ENCODE measurements at regions not wholly inside any gene's neighbourhood (a gene's known extent, or its start where the extent isn't known, plus 50 kb on each side); places are given as distances from the start of the nearest gene placed in this dataset.
"Not testable (repeated sequence)": the region's sequence is repeated elsewhere in the genome, so short reads cannot be mapped to it uniquely, and the experiment has no call there.

DNA sequence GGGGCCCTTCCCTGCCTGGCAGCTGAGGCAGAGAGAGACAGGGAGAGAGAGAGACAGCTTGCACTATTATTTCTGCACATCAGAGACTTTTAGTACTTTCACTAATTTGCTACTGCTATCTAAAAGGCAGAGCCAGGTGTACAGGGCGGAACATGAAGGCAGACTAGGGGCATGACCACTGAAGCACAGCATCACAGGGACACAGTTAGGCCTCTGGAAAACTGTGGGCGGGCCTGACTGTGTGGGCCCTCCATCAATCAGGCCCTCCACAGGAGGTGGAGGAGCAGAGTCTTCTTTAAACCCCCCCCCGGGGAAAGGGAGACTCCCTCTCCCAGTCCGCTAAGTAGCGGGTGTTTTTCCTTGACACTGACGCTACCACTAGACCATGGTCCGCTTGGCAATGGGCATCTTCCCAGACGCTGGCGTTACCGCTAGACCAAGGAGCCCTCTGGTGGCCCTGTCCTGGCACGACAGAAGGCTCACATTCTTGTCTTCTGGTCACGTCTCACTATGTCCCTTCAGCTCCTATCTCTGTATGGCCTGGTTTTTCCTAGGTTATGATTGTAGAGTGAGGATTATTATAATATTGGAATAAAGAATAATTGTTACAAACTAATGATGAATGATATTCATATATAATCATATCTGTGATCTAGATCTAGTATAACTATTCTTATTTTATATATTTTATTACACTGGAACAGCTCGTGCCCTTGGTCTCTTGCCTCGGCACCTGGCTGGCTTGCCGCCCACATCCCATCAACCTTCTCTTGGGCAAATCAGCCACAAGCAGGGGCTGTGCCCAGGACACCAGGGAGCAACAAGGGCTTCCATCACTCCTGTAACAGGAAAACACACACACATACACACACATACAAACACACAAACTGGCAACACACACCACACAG, 60.7 kb upstream of the PPP2R2D start:
- DNase-seq = not testable (repeated sequence)

DNA sequence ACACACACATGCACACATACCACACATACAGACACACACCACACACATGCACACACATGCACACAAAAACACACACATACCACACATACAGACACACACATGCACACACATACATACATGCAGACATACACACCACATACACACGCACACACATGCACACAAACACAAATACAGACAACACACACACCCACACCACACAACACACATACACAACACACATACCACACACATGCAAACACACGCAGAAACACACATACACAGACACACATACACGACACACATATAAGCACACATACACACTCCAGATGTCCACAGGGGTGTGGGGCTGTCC, 60.1 kb upstream of the PPP2R2D start:
- DNase-seq = no peak

DNA sequence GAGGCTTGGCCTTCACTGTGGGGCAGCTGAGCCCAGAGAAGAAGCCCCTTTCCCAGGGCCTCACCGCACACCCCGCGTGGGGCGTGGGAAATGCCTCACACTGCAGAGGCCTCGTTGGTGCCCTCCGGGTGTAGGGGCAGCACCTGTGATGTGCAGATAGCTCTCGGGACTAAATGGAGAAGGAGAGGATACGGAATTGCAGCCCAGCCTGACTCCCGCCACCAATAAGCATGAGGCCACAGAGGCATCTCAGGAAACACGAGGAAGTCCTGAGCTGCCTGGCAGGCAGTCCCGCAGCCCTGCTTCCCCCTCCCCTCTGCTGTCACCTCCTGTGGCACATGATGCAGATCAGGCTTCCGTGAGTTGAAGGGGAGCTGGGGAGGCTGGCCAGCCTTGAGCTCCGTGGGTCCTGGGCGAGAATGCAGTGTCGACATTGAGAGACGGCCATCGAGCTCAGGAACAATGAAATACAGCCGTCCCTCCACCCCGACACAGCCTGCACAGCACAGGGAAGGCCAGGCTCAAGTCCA, 59.6 kb upstream of the PPP2R2D start:
- no peak for DNase-seq

DNA sequence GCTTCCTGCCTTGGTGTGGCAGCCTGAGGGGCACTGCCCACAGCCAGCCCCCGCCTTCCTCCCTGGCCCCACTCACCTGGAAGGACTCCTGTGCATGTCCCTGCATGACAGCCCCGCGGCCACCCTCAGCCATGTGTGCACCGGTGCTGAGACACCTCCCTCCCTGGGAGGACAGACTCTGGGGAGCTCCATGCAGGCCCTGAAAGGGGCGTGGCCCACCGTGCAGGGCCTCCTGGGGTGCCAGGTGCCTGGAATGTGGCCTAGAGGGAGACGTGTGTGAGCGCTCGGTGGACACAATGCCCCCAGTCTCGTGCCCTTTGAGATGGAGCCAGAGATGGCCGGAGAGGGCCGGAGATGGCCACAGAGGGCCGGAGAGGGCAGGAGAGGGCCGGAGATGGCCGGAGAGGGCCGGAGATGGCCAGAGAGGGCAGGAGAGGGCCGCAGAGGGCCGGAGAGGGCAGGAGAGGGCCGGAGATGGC, 59.1 kb upstream of the PPP2R2D start:
- DNase-seq = no peak

DNA sequence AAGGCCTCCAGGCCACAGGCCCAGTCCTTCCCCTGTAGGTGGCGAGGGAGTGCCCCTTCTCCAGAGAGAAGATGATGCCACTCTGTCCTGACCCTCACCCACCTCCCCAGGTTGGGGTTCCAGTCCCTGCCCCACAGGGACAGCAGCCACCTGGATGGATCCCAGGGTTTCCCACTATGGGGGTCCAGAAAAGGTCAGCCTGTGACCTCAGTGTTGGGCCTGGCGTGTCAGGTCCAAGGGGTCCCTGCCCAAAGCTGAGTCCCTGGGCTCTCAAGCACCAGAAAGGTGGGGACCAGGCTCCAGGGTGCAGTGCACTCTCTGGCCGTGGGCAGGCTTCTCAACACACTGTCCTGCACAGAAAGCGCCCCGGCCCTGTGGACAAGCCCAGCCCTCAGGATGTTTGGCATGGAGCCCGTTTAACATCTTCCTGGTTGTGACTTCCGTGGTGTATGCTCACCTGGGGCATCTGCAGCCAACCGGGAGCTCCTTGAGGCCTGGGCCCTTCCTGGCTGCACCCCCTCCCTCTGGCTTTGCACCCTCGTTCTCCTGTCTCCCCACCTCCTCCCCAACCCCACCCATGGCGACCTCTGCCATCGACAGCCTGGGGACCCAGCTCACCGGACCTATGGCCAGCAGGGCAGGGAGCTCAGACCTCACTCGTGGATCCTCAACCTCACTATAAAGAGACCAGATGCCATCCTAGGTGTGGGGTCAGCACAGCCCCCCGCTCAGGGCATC, 58.3 kb upstream of the PPP2R2D start:
- no peak for DNase-seq

DNA sequence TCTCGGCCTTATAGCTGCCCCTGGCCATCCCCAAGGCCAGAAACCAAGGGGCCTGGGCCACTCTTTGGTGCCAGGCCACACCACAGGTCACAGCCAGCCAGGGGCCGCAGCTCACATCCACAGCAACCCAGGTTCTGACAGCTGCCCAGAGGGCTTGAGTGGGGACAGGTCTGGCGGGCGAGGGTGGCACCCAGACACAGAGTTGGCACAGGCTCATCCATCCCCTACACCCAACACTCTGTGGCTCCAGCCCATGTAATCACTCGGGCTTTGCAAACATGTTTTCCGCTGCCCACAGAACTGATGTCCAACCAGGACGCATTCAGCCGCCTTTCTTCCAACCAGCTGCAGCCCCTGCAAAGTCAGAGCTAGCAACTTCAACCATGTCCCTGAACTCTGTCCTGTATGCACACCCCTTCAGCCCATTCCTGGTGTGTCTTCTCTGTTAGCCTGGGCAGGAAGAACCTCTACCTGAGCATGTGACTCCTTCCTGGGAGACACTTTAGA, 57.7 kb upstream of the PPP2R2D start:
- DNase-seq = no peak

DNA sequence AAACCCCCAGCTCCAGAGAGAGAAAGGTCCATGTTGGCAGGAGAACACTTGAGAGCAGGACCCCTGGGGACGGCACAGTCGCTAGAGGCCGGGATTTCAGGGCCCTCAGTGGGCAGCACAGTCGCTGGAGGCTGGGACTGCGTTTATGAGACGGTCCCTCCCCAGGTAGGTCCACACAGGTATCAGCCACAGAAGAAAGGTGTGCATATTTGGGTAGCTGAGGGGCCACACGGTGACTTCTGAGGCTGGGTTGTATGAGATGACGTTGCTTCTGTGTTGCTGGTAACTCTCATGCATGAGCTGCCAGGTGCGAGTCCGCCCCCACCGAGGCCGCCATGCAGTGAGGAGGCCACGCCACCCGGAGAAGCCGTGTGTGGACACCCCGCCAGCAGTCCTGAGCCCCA, 56.9 kb upstream of the PPP2R2D start:
- no peak for DNase-seq

DNA sequence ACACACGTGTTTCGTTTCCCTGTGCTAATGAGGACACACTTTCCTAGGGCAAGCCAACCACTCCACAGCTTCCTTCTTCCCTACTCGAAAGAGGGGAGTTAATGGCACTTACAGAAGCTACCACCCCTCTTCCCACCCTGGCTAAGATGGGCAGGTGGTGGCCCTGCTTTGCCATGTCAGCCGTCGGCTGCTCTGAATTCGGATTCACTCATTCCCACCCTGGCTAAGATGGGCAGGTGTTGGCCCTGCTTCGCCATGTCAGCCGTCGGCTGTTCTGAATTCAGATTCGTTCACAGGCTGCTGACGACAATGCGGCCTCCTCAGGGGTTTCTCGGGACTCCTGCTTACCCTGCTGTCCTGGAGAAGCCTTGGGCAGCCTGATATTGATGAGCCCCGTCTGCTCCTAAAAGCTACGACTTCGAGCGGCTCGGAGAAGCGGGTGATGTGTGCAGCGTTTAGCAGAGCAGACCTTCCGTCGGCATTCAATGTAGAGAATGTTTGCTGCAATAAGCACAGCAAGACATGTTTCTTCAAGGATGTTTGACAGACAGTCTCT, 56.2 kb upstream of the PPP2R2D start:
- DNase-seq = no peak

DNA sequence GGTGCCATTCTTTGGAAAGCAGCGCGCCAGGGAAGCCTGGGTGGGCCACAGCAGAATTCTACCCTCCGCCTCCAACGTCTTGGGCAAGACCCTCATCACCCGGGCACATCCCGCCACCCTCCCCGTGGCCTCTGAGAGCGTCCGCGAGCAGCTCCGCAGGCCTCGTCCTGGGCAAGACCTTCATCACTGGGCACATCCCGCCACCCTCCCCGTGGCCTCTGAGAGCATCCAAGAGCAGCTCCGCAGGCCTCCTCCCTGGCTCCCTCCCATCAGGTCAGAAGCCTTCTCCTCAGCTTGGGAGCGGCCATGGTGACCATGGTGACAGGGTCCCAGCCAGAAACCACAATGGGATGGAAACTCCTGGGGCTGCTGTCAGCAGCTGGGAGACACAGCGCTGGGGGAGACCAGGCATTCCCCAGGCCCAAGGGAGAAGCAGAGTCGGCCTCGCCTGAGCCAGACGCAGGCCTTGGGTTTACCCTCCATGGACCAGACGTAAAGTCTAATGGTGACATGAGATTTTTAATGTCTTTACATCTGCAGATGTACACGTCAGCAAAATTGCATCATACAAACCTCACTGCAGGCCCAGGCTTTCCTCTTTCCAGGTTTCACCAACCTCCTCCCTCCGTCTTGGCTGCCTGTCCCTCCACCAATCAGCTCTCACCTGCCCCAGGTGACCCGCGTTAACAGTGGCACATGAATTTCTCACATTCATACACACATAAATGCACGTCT, 55.1 kb upstream of the PPP2R2D start:
- no peak for DNase-seq

DNA sequence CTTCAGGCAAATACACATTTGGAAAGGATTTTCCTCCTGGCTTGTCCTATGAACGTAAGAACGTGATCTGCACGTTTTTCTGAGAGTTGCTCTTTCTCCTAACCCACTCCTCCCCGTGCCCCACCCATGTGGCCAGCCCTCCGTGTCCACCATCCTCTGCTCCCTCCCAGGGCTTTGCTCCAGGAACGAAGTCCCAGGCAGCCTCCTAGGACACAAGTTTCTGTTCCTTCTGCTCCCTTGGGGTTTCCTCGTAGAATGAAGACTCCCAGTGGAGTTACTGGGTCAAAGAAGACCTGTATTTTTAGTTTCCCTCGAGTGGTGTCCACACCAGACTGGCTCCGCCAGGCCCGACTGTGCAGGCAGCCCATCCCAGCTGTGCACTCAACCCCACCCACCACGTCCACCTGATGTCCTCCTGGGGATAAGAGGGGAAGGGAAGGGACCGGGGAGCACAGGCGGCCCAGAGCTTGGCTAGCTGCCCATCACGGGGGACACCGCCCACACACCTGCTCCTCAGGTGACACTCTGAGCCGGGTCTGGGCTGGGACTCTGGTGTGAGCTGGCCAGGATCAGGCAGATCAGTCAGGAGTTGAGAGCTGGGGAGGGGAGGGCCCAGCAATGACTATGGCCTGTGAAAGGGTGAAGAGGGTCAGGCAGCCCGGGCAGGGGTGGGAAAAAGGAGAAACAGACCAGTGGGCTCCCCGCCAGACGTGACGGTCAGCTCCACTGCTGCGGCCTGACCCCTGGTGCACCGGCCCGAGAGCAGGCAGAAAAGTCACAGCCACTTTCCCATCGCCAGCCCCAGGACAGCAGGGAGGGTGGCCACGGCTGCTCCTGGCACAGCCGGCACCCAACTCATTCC, 54.3 kb upstream of the PPP2R2D start:
- no peak for DNase-seq

DNA sequence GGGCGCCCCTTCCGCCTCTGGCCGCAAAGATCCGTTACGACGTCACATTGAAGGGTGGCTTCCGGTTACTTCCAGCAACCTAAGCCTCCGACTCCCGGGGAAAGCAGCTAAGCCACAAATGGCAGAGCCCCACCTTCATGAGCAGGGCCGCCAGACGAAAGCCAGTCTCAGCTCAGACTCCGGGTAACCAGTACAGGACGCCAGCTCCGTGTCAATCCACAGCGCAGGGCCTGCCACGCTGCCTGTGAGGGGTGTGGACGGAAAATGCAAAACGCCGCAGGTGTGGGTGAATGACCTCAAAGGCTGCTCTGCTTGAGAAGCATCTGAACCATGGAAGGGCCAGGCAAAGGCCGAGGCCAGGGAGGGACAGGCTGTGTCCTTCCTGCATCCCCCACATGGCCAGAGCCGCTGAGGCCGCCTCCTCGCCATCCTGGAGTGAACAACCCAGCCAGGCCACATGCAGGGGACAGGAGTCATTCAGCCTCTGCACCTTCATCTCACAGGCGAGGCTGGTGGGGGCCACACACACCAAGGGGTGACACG, 53.5 kb upstream of the PPP2R2D start:
- DNase-seq = no peak

DNA sequence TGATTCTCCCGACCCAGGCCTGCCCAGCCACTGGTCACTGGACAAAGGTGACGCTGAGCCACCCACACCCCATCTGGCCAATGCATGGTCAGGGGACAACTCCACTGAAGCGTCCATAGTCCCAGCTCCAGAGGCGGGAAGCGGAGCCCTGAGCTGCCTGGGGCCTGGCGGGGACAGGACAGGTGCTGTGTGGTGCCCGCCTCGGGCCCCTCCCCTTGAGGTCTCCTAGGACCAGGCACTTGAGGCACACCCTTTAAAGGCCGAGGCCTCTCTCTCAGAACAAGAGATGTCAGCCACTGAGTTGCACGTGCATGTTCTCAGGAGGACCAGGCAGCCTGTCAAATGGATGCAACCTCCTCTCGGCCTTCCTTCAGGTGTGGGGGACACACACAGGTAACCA, 52.5 kb upstream of the PPP2R2D start:
- no peak for DNase-seq

DNA sequence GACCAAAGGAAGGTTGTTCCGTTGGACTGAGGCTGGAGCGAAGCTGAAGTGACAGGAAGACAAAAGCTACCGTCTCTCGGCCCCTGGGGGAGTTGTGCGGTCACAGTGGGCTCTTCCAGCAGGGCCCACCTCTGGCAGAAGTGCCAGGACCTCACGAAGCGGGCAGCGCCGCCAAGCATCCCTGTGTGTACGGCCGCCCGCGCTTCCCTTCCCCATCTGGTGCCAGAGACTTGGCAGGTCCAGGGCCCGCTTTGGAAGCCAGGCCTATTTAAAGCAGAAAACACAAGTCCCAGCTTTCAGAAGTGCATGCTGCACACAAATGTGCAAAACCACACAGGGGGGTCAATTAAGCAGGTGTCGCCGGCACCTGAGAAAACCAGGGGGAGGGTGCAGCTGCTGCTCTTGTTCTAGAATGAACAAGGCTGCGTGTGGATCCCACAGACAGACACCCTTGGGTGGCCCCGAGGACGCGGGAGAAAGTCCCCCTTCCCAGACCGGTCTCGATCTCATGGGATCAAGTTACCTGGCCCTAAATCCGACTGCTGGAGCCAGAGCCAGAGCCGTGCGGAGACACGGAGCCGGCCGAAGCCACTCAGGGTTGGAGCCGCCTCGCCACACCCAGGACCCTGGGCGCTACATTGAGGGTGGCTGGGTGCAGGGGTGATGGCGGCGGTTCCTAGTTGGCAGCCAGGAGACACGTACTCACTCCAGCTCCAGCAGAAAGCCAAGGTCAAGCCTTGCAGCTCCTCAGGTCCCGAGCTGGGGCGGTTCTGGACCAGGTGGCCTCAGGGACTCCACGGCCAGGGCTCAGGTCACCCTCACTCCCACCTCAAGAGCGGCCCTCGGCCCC, 51.8 kb upstream of the PPP2R2D start:
- no peak for DNase-seq

DNA sequence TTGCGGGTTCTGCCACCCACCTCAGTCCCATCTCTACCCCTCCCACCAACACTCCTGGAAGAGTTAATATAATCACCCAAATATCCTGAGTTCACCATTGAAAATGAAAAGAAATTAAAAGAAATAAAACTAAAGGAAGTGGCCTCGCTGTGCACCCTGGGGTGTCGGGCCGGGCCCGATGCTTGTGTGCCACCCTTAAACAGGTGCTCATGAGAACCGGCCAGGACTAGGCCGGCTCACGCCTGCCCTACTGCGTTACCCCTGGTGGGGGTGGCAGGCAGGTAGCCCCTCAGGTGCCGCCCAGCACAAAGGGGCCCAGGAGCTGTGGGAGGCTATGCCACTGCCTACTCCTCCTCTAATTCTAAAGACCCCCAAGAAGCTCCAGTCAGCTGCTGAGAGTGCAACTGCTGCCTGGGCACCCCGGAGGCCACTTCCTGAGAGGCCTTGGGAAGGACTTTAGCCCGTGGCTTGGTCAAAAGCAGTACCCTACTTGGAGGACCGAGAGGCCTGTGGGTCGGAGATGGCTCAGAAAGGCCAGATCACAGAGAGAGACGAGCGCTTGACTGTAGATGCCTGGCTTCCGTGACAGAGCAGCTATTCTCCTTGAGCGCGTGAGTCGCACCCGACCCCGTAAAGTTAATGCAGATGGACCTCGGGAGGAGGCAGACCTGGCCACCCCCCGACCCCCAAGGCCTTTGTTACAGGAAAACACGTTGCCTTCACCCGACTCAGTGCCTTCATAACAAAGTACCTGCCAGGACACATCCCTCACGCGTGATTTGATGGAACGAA, 51.0 kb upstream of the PPP2R2D start:
- DNase-seq = no peak

DNA sequence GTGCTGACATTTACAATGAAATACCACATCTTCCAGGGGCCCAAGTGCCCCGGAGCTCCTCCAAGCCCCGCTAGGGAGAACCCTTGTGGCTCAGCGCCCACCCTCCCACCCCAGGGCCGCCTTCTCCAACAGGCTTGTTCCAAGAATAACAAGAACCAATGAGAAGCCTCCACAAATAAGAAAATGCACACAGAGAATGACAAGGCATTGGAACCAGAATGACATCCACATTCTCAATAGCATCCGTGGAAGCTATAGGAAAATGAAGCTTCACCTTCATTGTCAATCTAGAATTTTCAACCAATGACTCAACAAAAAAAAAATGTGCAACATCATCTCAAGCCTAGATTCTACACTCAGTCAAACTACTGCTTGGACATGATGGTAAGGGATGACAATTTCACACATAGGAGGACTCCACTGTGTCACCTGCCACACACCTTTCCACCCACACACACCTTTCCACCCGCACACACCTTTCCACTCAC, 50.4 kb upstream of the PPP2R2D start:
- DNase-seq = no peak
